ENCODE measurements at regions not wholly inside any gene's neighbourhood (a gene's known extent, or its start where the extent isn't known, plus 50 kb on each side); places are given as distances from the start of the nearest gene placed in this dataset.

DNA sequence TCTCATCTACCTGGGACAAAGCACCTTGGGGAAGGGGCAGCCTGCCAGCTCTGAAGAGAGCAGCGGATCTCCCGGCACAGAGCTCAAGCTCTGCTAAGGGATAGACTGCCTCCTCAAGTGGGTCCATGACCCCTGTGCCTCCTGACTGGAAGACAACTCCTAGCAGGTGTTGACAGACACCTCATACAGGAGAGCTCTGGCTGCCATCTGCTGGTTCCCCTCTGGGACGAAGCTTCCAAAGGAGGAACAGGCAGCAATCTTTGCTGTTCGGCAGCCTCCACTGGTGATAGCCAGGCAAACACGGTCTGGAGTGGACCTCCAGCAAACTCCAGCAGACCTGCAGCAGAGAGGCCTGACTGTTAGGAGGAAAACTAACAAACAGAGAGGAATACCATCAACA, 549.9 kb upstream of the LRATD1 start:
- no peak for TF ChIP-seq CTCF (IDR thresholded peaks at IDR 0.05; ENCODE audit: borderline replicate concordance, extremely low read depth, low read length, poor library complexity, severe bottlenecking)
- no peak for TF ChIP-seq EZH2 (IDR thresholded peaks at IDR 0.05; ENCODE audit: borderline replicate concordance, low read depth, low read length, severe bottlenecking)
